ENCODE measurements at regions not wholly inside any gene's neighbourhood (a gene's known extent, or its start where the extent isn't known, plus 50 kb on each side); places are given as distances from the start of the nearest gene placed in this dataset.

GRCh38 chr2:34736482-34736881 lies 1137.4 kb upstream of the FAM98A start (continued):
- TF ChIP-seq TSHZ1 (tag by site-specific recombination; IDR thresholded peaks at IDR 0.05; ENCODE audit: borderline replicate concordance) (no peak), HOXA7 (CRISPR knock-in tag; IDR thresholded peaks at IDR 0.05; ENCODE audit: borderline replicate concordance) (no peak), ZNF473 (tag by site-specific recombination; IDR thresholded peaks at IDR 0.05) (no peak), GLI2 (tag by site-specific recombination; IDR thresholded peaks at IDR 0.05; ENCODE audit: borderline replicate concordance, low read depth) (no peak), WT1 (tag by site-specific recombination; IDR thresholded peaks at IDR 0.05) (no peak), ZBTB49 (tag by site-specific recombination; IDR thresholded peaks at IDR 0.05; ENCODE audit: low read depth) (no peak), ZBTB8A (tag by site-specific recombination; IDR thresholded peaks at IDR 0.05) (no peak), ZBTB10 (tag by site-specific recombination; IDR thresholded peaks at IDR 0.05) (no peak)

DNA sequence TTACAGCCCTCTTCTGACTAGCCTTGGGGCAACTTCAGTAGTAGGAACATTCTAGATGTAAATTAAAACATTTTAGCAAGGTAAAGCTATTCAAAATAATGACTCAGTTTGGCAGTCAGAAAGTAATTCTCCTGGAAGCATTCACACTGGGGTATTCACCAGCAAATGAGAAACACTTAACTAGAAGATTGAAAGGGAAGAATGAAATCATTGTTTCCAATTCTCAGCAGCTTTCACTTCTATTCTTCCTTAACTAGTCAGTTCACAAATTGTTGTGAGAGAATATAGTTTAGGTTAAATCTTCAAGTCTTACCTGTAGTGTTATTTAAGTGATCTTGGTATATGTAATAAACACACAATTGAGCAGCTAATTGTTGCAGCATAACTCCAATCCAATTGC lies 1135.6 kb upstream of the FAM98A start:
- Histone ChIP-seq H3K4me3 (ENCODE audit: low read depth, low read length) (no peak overlapping the region), H3K27ac (ENCODE audit: extremely low read depth, low read depth, low read length) (no peak overlapping the region), H3K36me3 (ENCODE audit: control insufficient read depth in 2 of 2, insufficient read depth in 1 of 2, low read length in 2 of 2) (no peaks in the 10 kb centered on the region), H3K4me1 (ENCODE audit: control insufficient read depth, insufficient read depth, low read length) (no peaks in the 10 kb centered on the region), H3K9me3 (ENCODE audit: control insufficient read depth, insufficient read depth, low read depth, low read length) (no peaks in the 10 kb centered on the region)
- ChIA-PET CTCF (no interaction called here), POLR2A (no interaction called here)
- no peak for TF ChIP-seq ZNF223 (tag by site-specific recombination; IDR thresholded peaks at IDR 0.05)
- no peak for TF ChIP-seq ZNF555 (tag by site-specific recombination; conservative IDR thresholded peaks at IDR 0.05)
- TF ChIP-seq ZNF112 (tag by site-specific recombination; IDR thresholded peaks at IDR 0.05), result no peak
- TF ChIP-seq, protein P1, sequence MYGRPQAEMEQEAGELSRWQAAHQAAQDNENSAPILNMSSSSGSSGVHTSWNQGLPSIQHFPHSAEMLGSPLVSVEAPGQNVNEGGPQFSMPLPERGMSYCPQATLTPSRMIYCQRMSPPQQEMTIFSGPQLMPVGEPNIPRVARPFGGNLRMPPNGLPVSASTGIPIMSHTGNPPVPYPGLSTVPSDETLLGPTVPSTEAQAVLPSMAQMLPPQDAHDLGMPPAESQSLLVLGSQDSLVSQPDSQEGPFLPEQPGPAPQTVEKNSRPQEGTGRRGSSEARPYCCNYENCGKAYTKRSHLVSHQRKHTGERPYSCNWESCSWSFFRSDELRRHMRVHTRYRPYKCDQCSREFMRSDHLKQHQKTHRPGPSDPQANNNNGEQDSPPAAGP (tag by site-specific recombination; IDR thresholded peaks at IDR 0.05), result no peak

DNA sequence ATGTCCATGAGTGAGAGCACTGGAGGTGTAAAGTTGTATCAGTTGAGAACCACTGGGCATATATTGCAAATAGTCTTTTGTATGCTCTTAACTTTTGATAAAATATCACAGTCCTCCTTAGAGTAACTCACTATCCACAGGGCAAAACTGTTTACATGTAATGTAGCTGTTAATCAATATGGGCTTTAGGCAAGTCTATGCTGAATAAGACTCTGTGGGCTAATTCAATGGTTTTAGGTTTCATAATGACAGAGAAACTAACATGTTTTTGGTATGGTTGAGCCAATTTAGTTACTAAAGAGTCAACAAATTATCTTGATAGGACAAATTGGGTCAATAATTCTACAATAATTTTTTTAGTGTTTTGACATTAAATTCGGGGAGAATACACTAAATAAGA lies 1134.9 kb upstream of the FAM98A start:
- no peak overlapping the region for H3K27ac ChIP-seq (ENCODE audit: extremely low read depth, low read depth, low read length)
- H3K9me3 ChIP-seq (ENCODE audit: control insufficient read depth, insufficient read depth, low read depth, low read length), result no peaks in the 10 kb centered on the region
- H3K36me3 ChIP-seq (ENCODE audit: control insufficient read depth in 2 of 2, insufficient read depth in 1 of 2, low read length in 2 of 2), result no peaks in the 10 kb centered on the region
- H3K4me3 ChIP-seq (ENCODE audit: low read depth, low read length), result no peak overlapping the region
- no peaks in the 10 kb centered on the region for H3K4me1 ChIP-seq (ENCODE audit: control insufficient read depth, insufficient read depth, low read length)
- CTCF ChIA-PET, result no interaction called here
- TF ChIP-seq ZNF610 (tag by site-specific recombination; IDR thresholded peaks at IDR 0.05; ENCODE audit: borderline replicate concordance) (no peak), ZNF23 (tag by site-specific recombination; IDR thresholded peaks at IDR 0.05; ENCODE audit: borderline replicate concordance) (no peak), TCF7L2 (IDR thresholded peaks at IDR 0.05; ENCODE audit: borderline replicate concordance, low read depth, low read length) (no peak), OVOL3 (tag by site-specific recombination; IDR thresholded peaks at IDR 0.05) (no peak), ZNF555 (tag by site-specific recombination; conservative IDR thresholded peaks at IDR 0.05) (no peak), ZNF175 (tag by site-specific recombination; IDR thresholded peaks at IDR 0.05) (no peak)
- POLR2A ChIA-PET, result no interaction called here

Measured in HEK293 (cell line).